ENCODE measurements at regions not wholly inside any gene's neighbourhood (a gene's known extent, or its start where the extent isn't known, plus 50 kb on each side); places are given as distances from the start of the nearest gene placed in this dataset.

- TF ChIP-seq CTCF (IDR thresholded peaks at IDR 0.05) (no peak), POLR2A (IDR thresholded peaks at IDR 0.05) (no peak)
Observed at GRCh38 chr10:9096288-9096687, 1041.8 kb downstream of the GATA3 start.
